ENCODE measurements at regions not wholly inside any gene's neighbourhood (a gene's known extent, or its start where the extent isn't known, plus 50 kb on each side); places are given as distances from the start of the nearest gene placed in this dataset.

DNA sequence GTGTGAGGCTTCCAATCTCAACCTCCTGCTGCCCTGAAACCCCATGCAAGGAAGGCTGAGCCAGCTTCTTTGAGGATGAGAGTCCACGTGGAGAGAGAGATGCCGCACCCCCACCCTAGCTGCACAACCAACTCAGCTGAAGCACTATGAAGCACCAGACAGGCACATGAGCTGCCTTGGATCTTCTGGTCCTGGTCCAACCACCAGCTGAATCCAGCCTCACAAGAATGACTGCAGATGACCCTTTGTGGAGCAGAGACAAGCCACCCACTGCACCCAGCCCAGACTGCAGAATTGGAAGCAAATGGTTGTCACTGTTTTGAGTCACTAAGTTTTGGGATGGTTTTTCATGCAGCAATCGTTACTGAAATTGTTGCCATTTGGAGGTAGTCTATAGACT, 149.6 kb upstream of the SYT13 start:
- DNase-seq: no peak

DNA sequence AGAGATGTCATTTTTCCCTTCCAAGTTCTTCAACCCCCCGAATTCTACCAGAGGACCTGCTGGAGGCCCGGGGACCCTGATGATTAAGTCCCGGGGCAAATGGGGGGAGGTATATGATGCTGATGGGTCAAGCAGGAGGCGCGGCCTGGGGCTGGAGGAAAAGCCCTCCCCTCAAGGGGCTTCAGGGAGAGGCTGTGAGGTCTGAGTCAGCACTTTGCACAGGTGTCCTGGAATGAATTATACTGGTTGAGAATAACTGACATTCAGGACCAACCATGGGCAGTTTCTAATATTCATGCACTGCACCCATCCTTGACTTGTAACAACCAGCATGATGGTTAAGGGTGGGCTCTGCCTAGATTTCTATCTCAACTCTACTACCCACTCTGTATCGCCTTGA, 146.8 kb upstream of the SYT13 start:
- DNase-seq: no peak

DNA sequence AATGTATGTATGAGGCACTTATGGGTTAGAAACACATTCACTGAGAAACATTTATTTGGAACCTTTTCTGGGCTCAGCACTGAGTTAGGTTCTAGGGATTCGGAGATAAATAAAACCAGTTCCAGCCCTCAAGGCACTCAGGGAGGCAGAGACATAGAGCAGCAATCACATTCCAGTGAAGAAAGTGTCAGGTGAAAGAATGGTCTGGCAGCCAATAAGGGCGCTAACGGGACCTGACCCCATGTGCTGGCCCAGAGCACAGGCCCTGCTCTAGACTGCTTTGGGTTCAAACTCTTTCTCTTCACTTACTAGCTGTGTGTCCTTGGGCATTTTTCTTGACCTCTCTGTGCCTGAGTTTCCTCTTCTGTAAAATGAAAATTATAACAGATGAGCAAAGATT, 146.0 kb upstream of the SYT13 start:
- no peak for DNase-seq

DNA sequence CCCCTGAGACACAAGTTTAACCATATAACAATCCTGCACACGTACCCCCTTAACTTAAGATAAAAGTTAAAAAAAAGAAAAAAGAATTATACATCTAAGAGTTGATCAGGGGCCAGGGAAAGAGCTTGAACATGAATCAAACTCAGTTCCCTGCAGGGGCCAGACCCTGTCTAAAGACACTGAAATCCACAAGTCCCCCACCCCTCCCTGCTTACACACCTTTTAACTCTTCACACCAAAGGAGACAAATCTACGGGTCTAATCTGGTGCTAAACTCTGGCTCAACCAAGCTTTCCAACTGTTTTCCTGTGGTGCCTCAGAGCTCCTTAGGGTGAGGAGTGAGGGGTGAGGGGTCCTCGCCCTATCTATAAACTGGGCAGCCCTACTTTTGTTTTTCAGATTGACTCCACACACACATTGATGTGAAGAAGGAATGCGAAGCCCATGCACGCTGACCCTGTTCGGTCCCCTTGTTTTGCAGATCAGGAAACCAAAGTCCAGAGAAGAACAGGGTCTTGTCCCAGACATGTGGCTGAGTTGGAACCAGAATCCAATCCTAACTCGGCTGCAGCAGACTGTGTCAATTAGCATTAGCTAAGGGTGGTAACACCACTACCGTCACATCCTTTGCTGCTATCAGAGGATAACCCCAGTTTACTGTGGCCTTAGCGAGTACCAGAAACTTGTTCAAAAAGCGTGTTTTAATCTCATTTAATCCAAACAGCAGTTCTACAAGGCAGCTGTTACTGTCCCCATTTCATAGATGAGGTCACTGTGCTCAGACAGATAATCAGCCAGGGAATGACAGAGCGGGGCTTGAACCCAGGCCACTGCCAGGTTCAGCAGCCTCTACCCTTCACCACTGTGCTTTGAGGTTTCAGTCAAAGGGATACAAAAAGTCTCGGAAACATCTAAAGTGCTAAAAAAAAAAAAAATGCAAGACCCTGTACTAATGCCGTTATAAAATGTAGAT, 145.2 kb upstream of the SYT13 start:
- DNase-seq: no peak

DNA sequence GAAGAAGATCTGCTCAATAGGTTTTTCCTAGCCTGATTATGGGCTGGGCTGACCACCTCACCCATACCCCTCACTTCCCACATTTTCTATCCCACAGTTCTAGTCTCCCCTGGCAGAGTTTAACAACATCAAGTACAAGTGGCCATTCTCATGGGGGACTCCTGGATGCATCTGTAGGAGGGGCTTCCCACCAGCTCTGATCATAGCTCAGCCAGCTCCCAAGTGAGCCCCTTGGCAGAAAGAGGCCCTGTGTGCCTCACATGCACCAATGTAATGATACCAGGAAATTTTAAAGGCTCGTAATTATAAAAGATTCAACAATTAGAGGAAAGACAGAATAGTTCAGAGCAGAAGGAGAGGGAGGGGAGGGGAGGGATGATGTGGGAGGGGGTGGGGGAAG, 144.2 kb upstream of the SYT13 start:
- no peak for DNase-seq

DNA sequence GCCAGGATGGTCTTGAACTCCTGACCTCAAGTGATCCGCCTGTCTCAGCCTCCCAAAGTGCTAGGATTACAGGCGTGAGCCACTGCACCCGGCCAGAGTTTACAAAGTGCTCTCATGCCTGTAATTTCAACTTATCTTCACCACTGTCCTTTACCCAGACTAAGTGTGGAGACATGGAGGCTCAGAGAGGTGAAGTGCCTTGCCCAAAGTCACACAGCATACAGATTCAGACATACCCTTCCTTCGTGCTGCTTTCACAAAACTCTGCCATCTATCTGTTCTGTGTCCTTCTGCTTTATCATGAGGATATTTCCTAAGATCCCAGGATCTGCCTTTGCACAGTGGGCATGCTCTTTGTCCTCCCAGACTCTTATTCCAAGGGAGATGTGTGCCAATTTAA, 143.6 kb upstream of the SYT13 start:
- no peak for DNase-seq

DNA sequence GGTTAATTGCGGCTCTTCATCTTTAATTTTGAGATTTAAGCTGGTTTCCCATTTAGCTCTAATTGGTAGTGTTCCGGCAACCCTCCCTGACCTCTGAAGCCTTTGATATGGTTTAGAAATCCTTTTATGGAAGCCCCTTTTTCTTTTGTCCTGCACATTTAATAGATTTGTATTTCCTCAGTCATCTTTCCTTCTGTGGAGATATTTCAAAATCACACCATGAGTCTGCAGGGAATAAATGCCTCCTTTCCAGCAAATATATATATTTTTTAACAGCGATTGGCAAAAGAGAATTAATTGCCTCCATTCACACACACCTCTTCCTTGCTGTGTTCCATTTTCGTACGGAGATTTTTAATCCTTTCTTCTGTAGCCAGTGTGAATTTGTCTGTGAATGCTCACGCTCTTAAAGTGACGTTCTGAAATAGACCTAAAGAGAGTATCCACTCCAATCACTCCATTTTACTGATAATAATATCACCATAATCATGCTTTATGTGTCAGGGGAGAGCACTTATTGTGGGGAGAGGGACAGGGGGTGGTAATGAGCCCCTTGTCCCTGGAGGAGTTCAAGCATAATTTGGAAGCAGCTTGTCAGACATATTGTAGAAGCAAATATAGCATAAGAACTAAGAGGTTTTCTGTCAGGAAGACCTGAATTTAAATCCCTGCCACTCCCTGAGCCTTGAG, 142.5 kb upstream of the SYT13 start:
- DNase-seq: no peak

DNA sequence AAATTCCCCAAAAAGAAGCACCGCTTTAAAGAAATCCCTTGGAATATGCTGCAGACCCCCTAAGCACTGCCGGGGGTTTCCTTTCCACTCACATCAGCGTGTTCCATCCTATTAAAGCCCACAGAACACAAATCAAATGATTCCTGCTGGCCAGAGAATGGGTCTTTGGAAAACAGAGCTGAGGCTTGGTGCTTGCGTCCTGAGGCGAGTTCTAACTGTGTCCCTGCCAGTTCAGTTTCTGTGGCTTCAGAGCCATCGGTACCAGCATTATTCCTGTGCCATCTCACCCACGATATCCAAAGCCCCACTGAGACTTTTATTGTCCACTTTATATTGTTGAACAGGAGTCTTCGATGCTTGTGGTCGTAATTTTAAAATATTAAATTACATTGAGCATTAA, 142.0 kb upstream of the SYT13 start:
- no peak for DNase-seq

DNA sequence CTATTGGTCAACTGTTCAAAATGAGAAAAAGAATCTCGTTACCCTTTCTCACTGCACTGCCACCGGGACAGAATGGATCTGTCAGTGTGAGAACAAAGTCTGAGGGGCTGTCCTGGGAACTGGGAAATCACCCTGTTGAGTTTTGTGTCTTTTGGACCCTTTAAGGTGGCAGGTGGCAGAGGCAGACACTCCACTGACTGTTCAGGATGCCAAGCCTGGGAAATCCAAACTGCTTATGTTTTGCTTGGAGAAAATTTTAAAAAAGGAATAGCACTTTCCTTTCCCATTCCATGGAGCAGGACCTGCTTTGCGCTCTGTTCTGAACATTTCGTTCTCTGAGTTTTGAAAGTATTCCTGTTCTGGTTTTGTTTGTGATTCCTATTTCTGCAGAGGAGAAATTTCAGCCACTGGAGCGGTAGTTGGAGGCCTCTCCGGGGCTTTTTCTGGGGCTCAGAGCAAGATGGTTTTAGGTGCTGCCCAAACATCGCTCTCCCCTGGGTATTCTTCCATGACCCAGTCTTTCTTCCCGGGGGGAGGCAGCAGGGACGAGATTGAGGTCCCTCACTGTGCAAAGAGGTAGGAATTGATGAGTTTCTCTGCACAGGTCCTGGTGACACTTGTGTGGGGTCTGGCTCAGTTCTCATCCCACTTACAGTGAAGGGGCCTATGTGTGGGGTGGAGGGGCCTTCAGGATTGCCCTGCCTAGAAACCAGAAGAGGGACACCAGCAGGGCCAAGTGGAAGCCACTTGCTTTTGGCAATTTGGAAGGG, 138.5 kb upstream of the SYT13 start:
- no peak for DNase-seq

DNA sequence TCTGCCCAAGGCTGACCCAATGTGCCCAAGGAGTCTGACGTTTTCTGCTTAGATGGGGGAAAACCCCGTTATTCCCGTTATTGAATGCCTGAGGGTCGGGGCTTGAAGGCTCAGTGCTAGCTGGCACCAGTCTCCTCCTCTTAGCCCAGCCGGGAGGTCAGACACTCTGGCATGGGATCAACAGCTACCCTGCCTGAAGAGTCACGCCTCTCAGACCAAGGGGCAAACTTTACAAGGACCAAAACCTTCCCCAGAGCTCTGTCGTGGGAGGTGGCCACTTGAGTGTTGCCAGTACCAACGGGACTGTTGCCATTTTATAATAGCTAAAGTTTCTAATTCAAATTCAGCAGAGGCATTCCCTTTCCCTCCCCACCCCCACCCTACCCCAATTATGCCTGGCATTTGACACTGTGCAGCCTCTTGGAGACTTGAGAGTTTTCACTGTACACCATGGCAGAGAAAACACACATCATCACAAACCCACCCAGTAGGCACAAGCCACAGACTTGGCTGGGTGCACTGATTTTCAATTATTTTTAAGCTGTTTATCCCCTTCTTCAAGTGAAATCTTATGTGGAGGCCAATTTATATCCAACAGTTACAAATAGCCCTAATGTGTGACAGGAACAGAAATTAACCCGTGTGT, 137.5 kb upstream of the SYT13 start:
- DNase-seq: no peak

DNA sequence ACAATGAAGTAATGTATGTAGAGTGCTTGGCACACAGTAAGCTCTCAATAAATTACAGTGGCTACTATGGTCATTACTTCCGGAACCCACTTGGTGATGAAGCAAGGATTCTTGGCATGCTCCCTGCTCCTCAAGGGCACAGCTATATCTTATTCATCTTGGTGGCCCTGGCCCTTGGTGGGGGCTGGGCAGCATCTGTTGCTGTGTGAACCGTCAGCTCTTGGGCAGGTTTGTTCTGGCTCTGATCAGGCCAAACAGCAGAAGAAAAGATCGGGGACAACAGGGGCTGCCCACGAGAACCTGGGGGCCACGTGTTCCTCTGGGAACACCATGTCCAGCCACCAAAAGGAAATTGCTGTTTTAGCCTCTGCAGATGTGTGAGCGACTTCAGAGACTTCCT, 136.9 kb upstream of the SYT13 start:
- DNase-seq: no peak

DNA sequence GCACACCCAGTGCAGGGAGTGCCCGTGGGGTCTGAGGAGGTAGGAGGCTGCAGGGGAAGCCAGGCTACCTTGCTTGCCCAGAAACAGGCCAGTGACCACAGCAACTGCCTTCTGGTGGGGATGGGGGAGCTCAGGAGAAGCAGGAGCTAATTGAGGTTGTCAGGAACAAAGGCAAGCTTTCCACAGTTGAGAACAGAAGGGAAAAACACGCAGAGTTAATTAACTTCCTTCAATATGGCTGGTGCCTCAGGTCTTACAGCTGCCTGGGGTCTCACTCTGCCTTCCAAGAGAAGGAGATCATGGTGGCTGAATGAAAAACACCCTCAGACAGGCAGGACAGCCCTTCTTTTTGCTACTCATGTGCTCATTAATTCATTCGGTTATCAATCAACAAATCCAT, 127.9 kb upstream of the SYT13 start:
- DNase-seq: no peak

DNA sequence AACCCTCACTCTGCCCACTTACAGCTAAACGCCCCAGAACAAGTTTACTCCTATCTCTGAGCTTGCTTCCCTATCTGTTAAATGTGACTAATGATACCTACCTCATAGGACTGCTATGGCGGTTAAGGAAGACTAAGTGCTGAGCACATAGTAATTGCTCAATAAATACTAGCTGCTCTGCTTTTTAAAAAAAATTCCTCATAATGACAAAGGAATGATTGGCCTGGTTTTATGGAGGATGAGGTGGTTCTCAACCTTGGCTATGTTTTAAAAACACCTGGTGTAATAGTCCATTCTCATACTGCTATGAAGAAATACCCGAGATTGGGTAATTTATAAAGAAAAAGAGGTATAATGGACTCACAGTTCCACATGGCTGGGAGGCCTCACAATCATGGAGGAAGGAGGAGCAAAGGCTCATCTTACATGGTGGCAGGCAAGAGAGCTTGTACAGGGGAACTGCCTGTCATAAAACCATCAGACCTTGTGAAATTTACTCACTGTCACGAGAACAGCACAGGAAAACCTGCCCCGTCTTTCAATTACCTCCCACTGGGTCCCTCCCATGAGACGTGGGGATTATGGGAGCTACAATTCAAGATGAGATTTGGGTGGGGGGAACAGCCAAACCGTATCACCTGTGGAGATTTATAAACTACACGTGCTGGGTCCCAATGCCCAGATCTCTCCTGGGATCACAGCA, 127.2 kb upstream of the SYT13 start:
- DNase-seq: no peak

DNA sequence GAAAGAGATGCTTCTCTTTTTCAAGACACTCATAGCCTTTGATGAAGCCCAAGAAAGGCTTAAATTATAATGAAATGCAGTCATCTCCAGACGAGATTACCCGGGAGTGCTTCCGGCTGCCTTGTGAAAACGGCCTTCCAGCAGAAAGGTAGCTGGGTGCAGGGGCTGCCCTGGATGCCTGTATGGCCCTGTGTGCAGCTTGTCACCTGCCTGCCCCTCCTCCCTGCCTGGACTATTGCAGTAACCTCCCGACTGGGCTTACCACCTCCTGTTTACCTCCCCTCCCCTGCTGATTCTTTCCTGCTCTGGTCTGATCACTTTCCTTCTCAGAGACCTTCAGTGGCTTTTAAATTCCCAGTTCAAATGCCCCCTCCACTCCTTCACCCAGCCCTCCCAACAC, 126.4 kb upstream of the SYT13 start:
- no peak for DNase-seq

DNA sequence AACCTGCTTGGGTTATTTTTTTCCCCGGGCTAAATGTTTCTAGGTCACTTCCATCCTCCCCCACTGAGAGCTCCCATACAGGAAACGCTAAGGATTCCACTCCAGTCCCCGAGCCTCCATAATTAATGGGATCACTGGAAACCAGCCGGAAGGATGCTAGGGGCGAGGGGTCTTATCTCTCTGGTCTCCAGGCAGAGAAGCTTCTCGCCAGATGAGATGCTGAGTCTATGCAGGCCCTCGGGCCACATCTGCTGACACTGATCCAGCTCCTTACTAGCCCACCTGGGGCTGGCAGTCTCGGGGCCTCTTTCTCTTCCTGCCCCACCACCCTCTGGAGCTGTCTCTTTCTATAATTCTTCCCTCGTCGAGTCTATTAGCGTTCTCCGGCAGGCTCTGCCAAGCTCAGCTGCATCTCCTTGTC, 125.9 kb upstream of the SYT13 start:
- DNase-seq: no peak

DNA sequence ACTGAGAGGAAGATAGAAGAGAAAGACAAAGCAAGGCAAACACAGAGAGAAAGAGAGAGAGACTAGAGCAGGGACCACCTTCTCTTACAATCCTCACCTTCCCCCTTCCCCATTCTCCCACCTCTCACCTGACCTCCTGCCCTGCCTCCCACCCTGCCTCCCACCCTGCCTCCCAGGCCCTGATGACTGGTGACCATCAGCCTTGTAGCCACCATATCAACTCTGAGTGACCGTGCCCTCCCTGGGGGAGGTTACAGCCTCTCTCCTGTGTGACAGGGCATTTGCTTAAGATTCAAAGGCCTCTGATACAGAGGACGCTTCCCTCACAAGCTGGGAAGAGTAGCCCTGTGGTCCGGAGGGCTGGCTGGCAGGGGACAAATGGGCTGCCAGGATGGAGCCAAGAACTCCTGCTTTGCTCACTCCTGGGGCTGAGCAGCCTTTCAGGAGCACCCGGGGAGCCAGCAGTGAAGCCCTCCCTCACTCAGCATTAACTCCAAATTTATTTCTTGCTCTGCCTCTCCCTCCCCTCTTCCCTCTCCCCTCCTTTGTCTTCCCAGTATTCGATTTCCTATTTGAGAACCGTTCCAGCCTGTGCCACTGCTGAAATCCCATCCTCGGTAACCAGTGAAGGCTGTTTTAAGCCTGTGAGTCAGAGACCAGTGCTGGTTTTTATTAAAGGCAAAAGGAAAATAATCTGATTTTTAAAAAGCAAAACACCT, 125.2 kb upstream of the SYT13 start:
- no peak for DNase-seq

DNA sequence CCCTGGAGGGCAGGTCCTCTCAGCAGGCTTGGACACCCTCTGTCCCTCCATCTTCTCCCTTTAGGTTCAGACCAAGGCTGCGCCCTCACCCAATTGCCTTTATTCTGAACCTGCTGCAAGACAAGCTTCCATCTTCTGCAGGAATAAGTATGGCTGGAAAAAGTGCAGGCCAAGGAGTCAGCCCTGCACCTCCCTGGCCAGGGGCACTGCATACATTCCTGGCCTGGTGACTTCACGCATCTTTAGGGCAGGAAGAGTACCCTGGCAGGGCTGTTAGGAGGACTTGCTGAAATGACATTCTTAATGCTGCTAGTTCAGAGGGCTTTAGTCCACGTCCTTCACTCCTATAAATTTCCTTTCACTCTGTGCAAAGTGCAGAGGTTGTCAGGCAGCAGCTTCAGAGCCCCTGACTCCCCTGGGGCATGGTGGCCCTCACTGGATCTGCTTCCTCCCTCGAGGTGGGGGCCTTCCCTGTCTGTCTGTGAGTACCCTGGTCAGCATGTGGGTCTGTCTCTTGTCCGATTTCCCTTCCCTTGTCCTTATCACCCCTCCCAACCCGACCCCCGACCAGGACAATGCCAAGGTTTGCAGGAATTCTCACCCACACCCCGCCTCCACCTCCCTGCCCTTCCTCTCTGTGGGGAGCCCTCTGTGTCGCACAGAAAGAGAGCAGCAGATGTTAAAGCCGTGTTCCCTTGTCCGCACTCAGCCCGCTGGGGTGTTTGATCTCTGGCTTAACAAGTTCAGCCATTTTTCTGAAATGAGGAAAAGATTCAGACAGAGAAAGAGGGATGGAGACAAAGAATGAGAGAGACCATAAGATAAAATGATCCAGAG, 124.5 kb upstream of the SYT13 start:
- DNase-seq: no peak

DNA sequence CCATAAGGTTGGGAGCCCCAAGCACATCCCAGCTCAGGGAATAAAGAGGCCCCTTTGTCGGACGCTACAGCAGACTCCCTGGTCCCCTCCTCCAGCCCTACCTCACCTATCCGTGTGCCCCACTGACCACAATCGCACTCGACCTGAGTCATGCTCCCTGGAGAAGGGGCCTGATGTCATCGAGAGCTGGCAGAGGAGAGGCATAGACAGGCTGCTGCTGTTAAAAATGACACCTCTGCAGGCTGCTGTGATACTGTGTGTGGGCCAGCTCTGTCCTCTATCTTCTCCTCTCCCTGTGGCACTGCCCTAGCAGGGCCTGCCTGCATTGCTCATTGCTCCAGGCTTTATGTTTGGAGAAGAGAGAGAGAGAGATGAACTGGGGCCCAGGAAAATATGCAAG, 123.4 kb upstream of the SYT13 start:
- DNase-seq: no peak

DNA sequence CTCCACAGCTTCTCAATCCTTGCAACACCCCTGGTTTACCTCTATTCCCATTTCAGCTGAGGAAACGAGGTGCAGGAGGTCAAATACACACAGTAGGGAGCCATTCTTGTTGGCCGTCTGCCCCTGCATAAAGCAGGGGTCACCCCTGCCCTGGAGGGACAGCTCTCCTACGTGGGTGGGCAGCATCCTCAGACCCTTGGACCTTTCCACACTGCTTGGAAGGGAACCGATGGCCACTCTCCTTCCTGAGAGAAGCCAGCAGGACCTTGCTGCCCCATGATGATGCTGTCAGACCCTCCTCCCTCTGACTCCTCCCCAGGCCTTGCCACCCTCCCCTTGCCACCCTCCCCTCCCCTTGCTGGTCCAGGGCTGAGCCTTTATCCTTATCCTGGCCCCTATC, 121.1 kb upstream of the SYT13 start:
- DNase-seq: no peak

DNA sequence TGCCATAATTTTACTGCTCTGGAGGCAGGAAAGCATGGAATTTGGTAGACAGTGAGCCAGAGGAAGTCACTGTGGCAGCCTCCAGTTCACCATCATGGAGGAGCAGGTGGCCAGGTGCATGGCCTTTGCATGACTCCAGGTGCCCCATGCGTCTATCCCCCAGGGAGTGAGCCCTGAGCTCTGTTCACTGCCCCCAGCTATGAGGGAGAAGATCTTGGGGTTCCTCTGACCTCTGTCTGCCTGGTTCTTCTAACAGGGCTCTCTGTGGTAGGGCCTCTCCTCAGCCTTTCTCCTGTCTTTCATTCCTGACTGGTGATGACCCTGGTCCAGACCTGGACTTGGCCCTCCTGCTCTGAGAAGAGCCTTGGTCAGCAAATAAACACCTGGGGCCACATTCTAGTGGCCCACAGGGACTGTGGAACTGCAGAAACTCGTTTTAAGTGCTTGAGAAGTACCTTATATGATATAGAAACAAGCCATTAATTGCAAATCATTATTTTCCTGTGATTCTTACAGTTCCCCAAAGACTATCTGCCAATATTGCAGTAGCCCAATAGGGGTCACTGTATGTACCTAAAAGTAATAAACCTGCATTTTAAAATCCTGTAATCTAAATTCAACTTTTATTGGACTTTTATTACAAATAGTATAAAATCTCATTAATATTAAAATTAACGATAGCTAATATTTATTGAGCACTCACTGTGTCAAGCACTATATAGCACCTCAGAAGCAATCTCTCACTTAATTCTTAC, 120.0 kb upstream of the SYT13 start:
- no peak for DNase-seq
